Muscle of arm (tissue), 1 donor: ENCODE measurements at regions not wholly inside any gene's neighbourhood (a gene's known extent, or its start where the extent isn't known, plus 50 kb on each side); places are given as distances from the start of the nearest gene placed in this dataset.
"Not testable (repeated sequence)": the region's sequence is repeated elsewhere in the genome, so short reads cannot be mapped to it uniquely, and the experiment has no call there.

ENCODE experiments used
- DNase-seq: peaks from one replicate; pipeline ENCODE4 v3.0.0-alpha.2; 2013

- DNase-seq = no peak
Measured at GRCh38 chr7:83824214-83824613, 175.3 kb upstream of the SEMA3E start.

GRCh38 chr7:83821866-83822265, 172.9 kb upstream of the SEMA3E start:
- no peak for DNase-seq

- no peak for DNase-seq
Measured at GRCh38 chr7:83820641-83821040, 171.7 kb upstream of the SEMA3E start.

GRCh38 chr7:83819911-83820310, 171.0 kb upstream of the SEMA3E start:
- no peak for DNase-seq

GRCh38 chr7:83814480-83814879, 165.5 kb upstream of the SEMA3E start:
- no peak for DNase-seq

GRCh38 chr7:83812563-83812962, 163.6 kb upstream of the SEMA3E start:
- DNase-seq = not testable (repeated sequence)

GRCh38 chr7:83808982-83809381, 160.0 kb upstream of the SEMA3E start:
- no peak for DNase-seq

GRCh38 chr7:83807774-83808173, 158.8 kb upstream of the SEMA3E start:
- DNase-seq = no peak

- no peak for DNase-seq
Measured at GRCh38 chr7:83806538-83806937, 157.6 kb upstream of the SEMA3E start.

- no peak for DNase-seq
Measured at GRCh38 chr7:83799333-83799732, 150.4 kb upstream of the SEMA3E start.

GRCh38 chr7:83798489-83798888, 149.6 kb upstream of the SEMA3E start:
- no peak for DNase-seq

- DNase-seq = no peak
Measured at GRCh38 chr7:83796760-83797159, 147.8 kb upstream of the SEMA3E start.

- DNase-seq = no peak
Measured at GRCh38 chr7:83794829-83795228, 145.9 kb upstream of the SEMA3E start.

- no peak for DNase-seq
Measured at GRCh38 chr7:83793558-83793957, 144.6 kb upstream of the SEMA3E start.

GRCh38 chr7:83791737-83792136, 142.8 kb upstream of the SEMA3E start:
- DNase-seq = no peak

- DNase-seq = no peak
Measured at GRCh38 chr7:83786858-83787257, 137.9 kb upstream of the SEMA3E start.

GRCh38 chr7:83782628-83783027, 133.7 kb upstream of the SEMA3E start:
- DNase-seq = no peak

- DNase-seq = no peak
Measured at GRCh38 chr7:83778073-83778443, 129.1 kb upstream of the SEMA3E start.

- no peak for DNase-seq
Measured at GRCh38 chr7:83777406-83778072, 128.6 kb upstream of the SEMA3E start.

- no peak for DNase-seq
Measured at GRCh38 chr7:83769407-83769806, 120.5 kb upstream of the SEMA3E start.

- DNase-seq = no peak
Measured at GRCh38 chr7:83751217-83751616, 102.3 kb upstream of the SEMA3E start.

GRCh38 chr7:83749495-83749894, 100.6 kb upstream of the SEMA3E start:
- DNase-seq = no peak

GRCh38 chr7:83739527-83739926, 90.6 kb upstream of the SEMA3E start:
- DNase-seq = no peak

- DNase-seq = no peak
Measured at GRCh38 chr7:83738291-83738835, 89.4 kb upstream of the SEMA3E start.
